NCI-H510A treated with DMSO at 0.1 percent for 48 hours (cell line): ENCODE measurements at regions not wholly inside any gene's neighbourhood (a gene's known extent, or its start where the extent isn't known, plus 50 kb on each side); places are given as distances from the start of the nearest gene placed in this dataset.

Experiments
- DNase-seq: peaks from one replicate; lab custom pipeline; 2025; lab: John Stamatoyannopoulos, UW

- no peak for DNase-seq
Measured at GRCh38 chr4:108567831-108568230, 52.5 kb upstream of the RPL34 start.

GRCh38 chr4:108561116-108561515 lies 59.3 kb upstream of the RPL34 start:
- DNase-seq, result no peak

GRCh38 chr4:108560616-108561015 lies 59.8 kb upstream of the RPL34 start:
- DNase-seq, result no peak

- DNase-seq, result no peak
Measured at GRCh38 chr4:108559911-108560310, 60.5 kb upstream of the RPL34 start.

GRCh38 chr4:108559068-108559793 lies 61.1 kb upstream of the RPL34 start:
- no peak for DNase-seq

- no peak for DNase-seq
Measured at GRCh38 chr4:108556588-108557200, 63.7 kb upstream of the RPL34 start.

- no peak for DNase-seq
Measured at GRCh38 chr4:108556166-108556565, 64.2 kb upstream of the RPL34 start.

- DNase-seq, result no peak
Measured at GRCh38 chr4:108555701-108556100, 64.7 kb upstream of the RPL34 start.

GRCh38 chr4:108547682-108548081 lies 72.7 kb upstream of the RPL34 start:
- no peak for DNase-seq

- no peak for DNase-seq
Measured at GRCh38 chr4:108546728-108547127, 73.6 kb upstream of the RPL34 start.

GRCh38 chr4:108544481-108544880 lies 75.9 kb upstream of the RPL34 start:
- no peak for DNase-seq

- DNase-seq, result no peak
Measured at GRCh38 chr4:108543359-108543968, 76.9 kb upstream of the RPL34 start.

GRCh38 chr4:108540536-108540935 lies 79.8 kb upstream of the RPL34 start:
- DNase-seq, result no peak

GRCh38 chr4:108536577-108536976 lies 83.8 kb upstream of the RPL34 start:
- no peak for DNase-seq

GRCh38 chr4:108535757-108536156 lies 84.6 kb upstream of the RPL34 start:
- DNase-seq, result no peak

- no peak for DNase-seq
Measured at GRCh38 chr4:108533876-108534275, 86.5 kb upstream of the RPL34 start.

GRCh38 chr4:108533245-108533844 lies 87.0 kb upstream of the RPL34 start:
- no peak for DNase-seq

- DNase-seq, result no peak
Measured at GRCh38 chr4:108532738-108533137, 87.6 kb upstream of the RPL34 start.

- DNase-seq, result no peak
Measured at GRCh38 chr4:108532187-108532586, 88.2 kb upstream of the RPL34 start.

GRCh38 chr4:108531461-108531860 lies 88.9 kb upstream of the RPL34 start:
- no peak for DNase-seq

- no peak for DNase-seq
Measured at GRCh38 chr4:108529984-108530905, 90.1 kb upstream of the RPL34 start.

- no peak for DNase-seq
Measured at GRCh38 chr4:108529102-108529501, 91.3 kb upstream of the RPL34 start.
